HEK293 (cell line): ENCODE measurements at regions not wholly inside any gene's neighbourhood (a gene's known extent, or its start where the extent isn't known, plus 50 kb on each side); places are given as distances from the start of the nearest gene placed in this dataset.

Experiments used
- GLI4 ChIP-seq: fragments of 450-650 bp; formaldehyde crosslinking; IDR thresholded peaks from 2 replicates; pipeline ENCODE4 v1.5.1; 2016; ENCODE audit warnings: missing biosample characterization, missing genetic modification characterization
- KLF9 ChIP-seq: fragments of 450-650 bp; formaldehyde crosslinking; IDR thresholded peaks from 2 replicates; pipeline ENCODE4 v1.5.1; 2016; ENCODE audit warnings: missing biosample characterization, missing genetic modification characterization, low read depth
- ZBTB8A ChIP-seq: fragments of 450-650 bp; formaldehyde crosslinking; IDR thresholded peaks from 2 replicates; pipeline ENCODE4 v1.5.1; 2016; ENCODE audit warnings: missing biosample characterization, missing genetic modification characterization
- ZNF2 ChIP-seq: fragments of 450-650 bp; formaldehyde crosslinking; IDR thresholded peaks from 2 replicates; pipeline ENCODE4 v1.5.1; 2016; ENCODE audit warnings: missing biosample characterization, missing genetic modification characterization
- ZNF654 ChIP-seq: fragments of 450-650 bp; formaldehyde crosslinking; IDR thresholded peaks from 2 replicates; pipeline ENCODE4 v1.5.1; 2016; ENCODE audit warnings: low read depth, missing biosample characterization, missing genetic modification characterization
- TF ChIP-seq, protein P1 (sequence below): sonication (generic); formaldehyde crosslinking; IDR thresholded peaks from 2 replicates; pipeline ENCODE4 v1.8.1; 2022; ENCODE audit warnings: mild to moderate bottlenecking, moderate library complexity, missing genetic modification reagents
- TF ChIP-seq, protein P2 (sequence below): fragments of 450-650 bp; formaldehyde crosslinking; IDR thresholded peaks from 2 replicates; pipeline ENCODE4 v1.5.1; 2016; ENCODE audit warnings: missing biosample characterization, missing genetic modification characterization
- TF ChIP-seq, protein P3 (sequence below): fragments of 450-650 bp; IDR thresholded peaks from 2 replicates; pipeline ENCODE4 v1.5.1; 2018; ENCODE audit warnings: missing biosample characterization, mild to moderate bottlenecking, missing genetic modification characterization

DNA sequence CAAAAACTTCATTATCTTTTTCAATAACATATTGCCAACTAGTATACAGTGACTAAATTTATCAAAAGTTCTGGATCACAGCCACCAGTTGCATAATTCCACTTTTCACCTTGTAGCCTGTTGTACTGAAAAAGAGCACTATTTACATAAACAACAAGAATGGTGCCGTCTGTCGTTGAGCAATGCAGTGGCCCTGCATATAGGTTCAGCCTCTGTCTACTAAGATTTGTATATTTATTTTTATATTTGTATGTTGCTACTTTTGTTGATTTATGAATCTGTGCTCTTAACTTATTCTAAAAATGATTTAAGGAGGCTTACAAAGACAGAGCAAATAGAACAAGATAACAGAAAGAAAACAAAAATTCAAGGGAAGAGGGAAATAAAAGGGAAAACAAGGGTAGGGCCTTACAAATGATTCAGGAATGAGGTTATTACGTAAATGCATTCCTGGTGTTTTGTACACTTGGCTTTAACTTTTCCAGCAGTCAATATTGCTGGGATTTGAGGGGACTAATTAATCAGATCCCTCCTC, 257.6 kb upstream of the STT3B start:
- TF ChIP-seq, protein P1, sequence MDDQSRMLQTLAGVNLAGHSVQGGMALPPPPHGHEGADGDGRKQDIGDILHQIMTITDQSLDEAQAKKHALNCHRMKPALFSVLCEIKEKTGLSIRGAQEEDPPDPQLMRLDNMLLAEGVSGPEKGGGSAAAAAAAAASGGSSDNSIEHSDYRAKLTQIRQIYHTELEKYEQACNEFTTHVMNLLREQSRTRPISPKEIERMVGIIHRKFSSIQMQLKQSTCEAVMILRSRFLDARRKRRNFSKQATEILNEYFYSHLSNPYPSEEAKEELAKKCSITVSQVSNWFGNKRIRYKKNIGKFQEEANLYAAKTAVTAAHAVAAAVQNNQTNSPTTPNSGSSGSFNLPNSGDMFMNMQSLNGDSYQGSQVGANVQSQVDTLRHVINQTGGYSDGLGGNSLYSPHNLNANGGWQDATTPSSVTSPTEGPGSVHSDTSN (CRISPR knock-in tag) = no peak
- TF ChIP-seq ZNF654 (tag by site-specific recombination) = no peak
- TF ChIP-seq, protein P2, sequence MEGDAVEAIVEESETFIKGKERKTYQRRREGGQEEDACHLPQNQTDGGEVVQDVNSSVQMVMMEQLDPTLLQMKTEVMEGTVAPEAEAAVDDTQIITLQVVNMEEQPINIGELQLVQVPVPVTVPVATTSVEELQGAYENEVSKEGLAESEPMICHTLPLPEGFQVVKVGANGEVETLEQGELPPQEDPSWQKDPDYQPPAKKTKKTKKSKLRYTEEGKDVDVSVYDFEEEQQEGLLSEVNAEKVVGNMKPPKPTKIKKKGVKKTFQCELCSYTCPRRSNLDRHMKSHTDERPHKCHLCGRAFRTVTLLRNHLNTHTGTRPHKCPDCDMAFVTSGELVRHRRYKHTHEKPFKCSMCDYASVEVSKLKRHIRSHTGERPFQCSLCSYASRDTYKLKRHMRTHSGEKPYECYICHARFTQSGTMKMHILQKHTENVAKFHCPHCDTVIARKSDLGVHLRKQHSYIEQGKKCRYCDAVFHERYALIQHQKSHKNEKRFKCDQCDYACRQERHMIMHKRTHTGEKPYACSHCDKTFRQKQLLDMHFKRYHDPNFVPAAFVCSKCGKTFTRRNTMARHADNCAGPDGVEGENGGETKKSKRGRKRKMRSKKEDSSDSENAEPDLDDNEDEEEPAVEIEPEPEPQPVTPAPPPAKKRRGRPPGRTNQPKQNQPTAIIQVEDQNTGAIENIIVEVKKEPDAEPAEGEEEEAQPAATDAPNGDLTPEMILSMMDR (tag by site-specific recombination) = no peak
- no peak for TF ChIP-seq KLF9 (tag by site-specific recombination)
- TF ChIP-seq ZNF2 (tag by site-specific recombination) = no peak
- no peak for TF ChIP-seq GLI4
- TF ChIP-seq, protein P3, sequence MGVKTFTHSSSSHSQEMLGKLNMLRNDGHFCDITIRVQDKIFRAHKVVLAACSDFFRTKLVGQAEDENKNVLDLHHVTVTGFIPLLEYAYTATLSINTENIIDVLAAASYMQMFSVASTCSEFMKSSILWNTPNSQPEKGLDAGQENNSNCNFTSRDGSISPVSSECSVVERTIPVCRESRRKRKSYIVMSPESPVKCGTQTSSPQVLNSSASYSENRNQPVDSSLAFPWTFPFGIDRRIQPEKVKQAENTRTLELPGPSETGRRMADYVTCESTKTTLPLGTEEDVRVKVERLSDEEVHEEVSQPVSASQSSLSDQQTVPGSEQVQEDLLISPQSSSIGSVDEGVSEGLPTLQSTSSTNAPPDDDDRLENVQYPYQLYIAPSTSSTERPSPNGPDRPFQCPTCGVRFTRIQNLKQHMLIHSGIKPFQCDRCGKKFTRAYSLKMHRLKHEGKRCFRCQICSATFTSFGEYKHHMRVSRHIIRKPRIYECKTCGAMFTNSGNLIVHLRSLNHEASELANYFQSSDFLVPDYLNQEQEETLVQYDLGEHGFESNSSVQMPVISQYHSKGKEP (tag by site-specific recombination) = no peak
- TF ChIP-seq ZBTB8A (tag by site-specific recombination) = no peak
